HepG2 (cell line): ENCODE measurements at regions not wholly inside any gene's neighbourhood (a gene's known extent, or its start where the extent isn't known, plus 50 kb on each side); places are given as distances from the start of the nearest gene placed in this dataset.

ENCODE experiments used
- ATAC-seq: fragments of 200-7000 bp; cut with Tn5 transposase; 3 replicates; pipeline ENCODE4 v1.9.1; 2020; ENCODE audit warnings: mild to moderate bottlenecking, moderate library complexity
- BruUV-seq: library from RNA; stranded (reverse); fragments of 400-500 nt; replicated peaks from 2 replicates; lab custom pipeline; 2021; lab: Mats Ljungman, UMichigan
- CTCF ChIA-PET: fragments of 300-600 bp; formaldehyde crosslinking; extraction: SDS; loops from one replicate; lab custom pipeline; 2021; ENCODE audit warnings: low total read pairs, inconsistent platforms, low intra/inter-chr PET ratio; lab: Yijun Ruan, JAX
- POLR2A ChIA-PET: fragments of 350-600 bp; sonication (Branson Sonifier 250); formaldehyde crosslinking; loops from one replicate; lab custom pipeline; 2020; ENCODE audit warnings: antibody characterized with exemption, inconsistent platforms; lab: Yijun Ruan, JAX
- DNase-seq: peaks from one replicate; pipeline ENCODE4 v3.0.0-alpha.2; 2015; ENCODE audit warnings: low spot score
- FAIRE-seq: peaks from 3 replicates; lab custom pipeline; 2011; peaks lifted over from hg19 to GRCh38; lab: Jason Lieb, UNC
- H2AFZ ChIP-seq: one replicate; pipeline ENCODE4 v1.6.1; 2011; ENCODE audit warnings: low read length, inconsistent platforms
- H3K27ac ChIP-seq: fragments of 300-600 bp; 3 replicates; pipeline ENCODE4 v1.8.0; 2011; ENCODE audit warnings: mixed run types, mild to moderate bottlenecking, mixed read lengths, low read length, inconsistent platforms; ENCODE audit not compliant: insufficient read depth; ENCODE audit errors: extremely low read length
- H3K27me3 ChIP-seq, 2 experiments: fragments of 200-600 bp in 1 of 2; 2 replicates in 1 of 2; 3 replicates in 1 of 2; pipeline versions ENCODE4 v1.6.0 to v1.8.0; 2011; ENCODE audit warnings: low read length in 2 of 2, mild to moderate bottlenecking in 2 of 2, moderate library complexity in 2 of 2, inconsistent platforms in 1 of 2; ENCODE audit not compliant: insufficient read depth in 2 of 2, control insufficient read depth in 1 of 2
- H3K36me3 ChIP-seq, 2 experiments: fragments of 200-600 bp in 1 of 2; replicated peaks in 1 of 2; 2 replicates in 1 of 2; 3 replicates in 1 of 2; pipeline versions ENCODE4 v1.5.1 to v1.8.0; 2011; ENCODE audit warnings: low read length in 2 of 2, inconsistent platforms in 1 of 2; ENCODE audit not compliant: insufficient read depth in 2 of 2, control insufficient read depth in 1 of 2
- H3K4me1 ChIP-seq: 2 replicates; pipeline ENCODE4 v1.5.1; 2012; ENCODE audit warnings: low read length, inconsistent platforms; ENCODE audit not compliant: insufficient read depth
- H3K4me2 ChIP-seq: 2 replicates; pipeline ENCODE4 v1.6.0; 2011; ENCODE audit warnings: low read depth, low read length, inconsistent platforms
- H3K4me3 ChIP-seq, 3 experiments: fragments of 200-600 bp in 1 of 3; sonication (generic), shearing (Covaris generic) in 1 of 3; replicated peaks in 1 of 3; 2 replicates each; pipeline ENCODE4 v1.5.1; 2011 to 2016; ENCODE audit warnings: low read length in 3 of 3, inconsistent platforms in 2 of 3, low read depth in 2 of 3, mild to moderate bottlenecking in 2 of 3, control low read depth in 1 of 3, mixed read lengths in 1 of 3; ENCODE audit not compliant: insufficient read depth in 1 of 3
- H3K79me2 ChIP-seq: one replicate; pipeline ENCODE4 v1.6.1; 2011; ENCODE audit warnings: low read length, inconsistent platforms; ENCODE audit not compliant: insufficient read depth
- H3K9ac ChIP-seq: 2 replicates; pipeline ENCODE4 v1.6.0; 2011; ENCODE audit warnings: mild to moderate bottlenecking, low read depth, low read length, inconsistent platforms; ENCODE audit not compliant: insufficient read depth
- H3K9me3 ChIP-seq: 2 replicates; pipeline ENCODE4 v1.5.1; 2012; ENCODE audit warnings: mild to moderate bottlenecking, low read length
- H4K20me1 ChIP-seq: 2 replicates; pipeline ENCODE4 v1.6.0; 2011; ENCODE audit warnings: inconsistent platforms, mild to moderate bottlenecking, low read length, moderate library complexity; ENCODE audit not compliant: insufficient read depth
- ATF7-NPFF ChIP-seq: sonication (generic); formaldehyde crosslinking; IDR thresholded peaks from 2 replicates; pipeline ENCODE4 v1.8.1; 2023; ENCODE audit warnings: mild to moderate bottlenecking, low read depth, missing genetic modification reagents, moderate library complexity
- FLYWCH1 ChIP-seq: sonication (generic); formaldehyde crosslinking; IDR thresholded peaks from 2 replicates; pipeline ENCODE4 v1.8.1; 2023; ENCODE audit warnings: mild to moderate bottlenecking, missing genetic modification reagents
- HNRNPH1 ChIP-seq: fragments of 200-400 bp; formaldehyde crosslinking; optimal IDR thresholded peaks from 2 replicates; pipeline ENCODE3; 2017; ENCODE audit warnings: mild to moderate bottlenecking, low read depth, low read length
- NPAS2 ChIP-seq: sonication (generic); formaldehyde crosslinking; IDR thresholded peaks from 2 replicates; pipeline ENCODE4 v1.8.0; 2022; ENCODE audit warnings: mild to moderate bottlenecking, missing genetic modification reagents, borderline replicate concordance
- RAD21 ChIP-seq: fragments of 450-650 bp; formaldehyde crosslinking; IDR thresholded peaks from 2 replicates; pipeline ENCODE4 v1.5.0; 2020; ENCODE audit warnings: mild to moderate bottlenecking
- SRSF9 ChIP-seq: fragments of 200-400 bp; formaldehyde crosslinking; IDR thresholded peaks from 2 replicates; pipeline ENCODE4 v1.6.1; 2018; ENCODE audit warnings: borderline replicate concordance, mild to moderate bottlenecking, low read depth, low read length; ENCODE audit not compliant: insufficient read depth, poor library complexity, severe bottlenecking
- TOPORS ChIP-seq: sonication (generic); formaldehyde crosslinking; IDR thresholded peaks from 2 replicates; pipeline ENCODE4 v1.8.0; 2023; ENCODE audit warnings: mild to moderate bottlenecking, missing genetic modification reagents
- TP53 ChIP-seq: sonication (generic); formaldehyde crosslinking; conservative IDR thresholded peaks from 2 replicates; pipeline ENCODE4 v1.4.0; 2020; ENCODE audit warnings: missing genetic modification reagents
- ZBTB14 ChIP-seq: sonication (generic); formaldehyde crosslinking; IDR thresholded peaks from 2 replicates; pipeline ENCODE4 v1.4.0; 2020; ENCODE audit warnings: missing genetic modification reagents
- ZFP41 ChIP-seq: sonication (generic); formaldehyde crosslinking; IDR thresholded peaks from 2 replicates; pipeline ENCODE4 v1.4.0; 2020; ENCODE audit warnings: mild to moderate bottlenecking, missing genetic modification reagents, borderline replicate concordance
- ZNF180 ChIP-seq: sonication (generic); formaldehyde crosslinking; IDR thresholded peaks from 2 replicates; pipeline ENCODE4 v1.4.0; 2020; ENCODE audit warnings: low read depth, missing genetic modification reagents, borderline replicate concordance
- ZNF256 ChIP-seq: sonication (generic); formaldehyde crosslinking; conservative IDR thresholded peaks from 2 replicates; pipeline ENCODE4 v1.4.0; 2020; ENCODE audit warnings: missing genetic modification reagents
- ZNF513 ChIP-seq: sonication (generic); formaldehyde crosslinking; conservative IDR thresholded peaks from 2 replicates; pipeline ENCODE4 v1.5.0; 2020; ENCODE audit warnings: missing genetic modification reagents
- ZNF703 ChIP-seq: sonication (generic); formaldehyde crosslinking; IDR thresholded peaks from 2 replicates; pipeline ENCODE4 v1.5.1; 2020; ENCODE audit warnings: missing genetic modification reagents, mild to moderate bottlenecking, moderate library complexity, borderline replicate concordance
- ZNF746 ChIP-seq: sonication (generic); formaldehyde crosslinking; IDR thresholded peaks from 2 replicates; pipeline ENCODE4 v1.8.0; 2022; ENCODE audit warnings: mild to moderate bottlenecking, missing genetic modification reagents
- ZNF749 ChIP-seq: sonication (generic); formaldehyde crosslinking; IDR thresholded peaks from 2 replicates; pipeline ENCODE4 v1.8.0; 2022; ENCODE audit warnings: mild to moderate bottlenecking, missing genetic modification reagents, moderate library complexity, borderline replicate concordance
- WGBS: methylation state at CpG from one replicate; pipeline ENCODE4 v1.1.6; 2017; ENCODE audit warnings: low lambda C conversion rate; 5-methylcytosine and 5-hydroxymethylcytosine counted together
- in situ Hi-C: cut with HindIII; loops from 2 replicates; pipeline ENCODE4 v1.10.0; 2017; ENCODE audit warnings: low pct_unique_long_range_greater_than_20kb; ENCODE audit not compliant: extremely low pct_ligation_motif_present
- intact Hi-C: fragments of 100-400 bp; cut with micrococcal nuclease; formaldehyde crosslinking; loops from one replicate; pipeline ENCODE4 v1.10.0; 2022; ENCODE audit not compliant: unreplicated experiment

- intact Hi-C loops = no loop called here
- BruUV-seq = no TSS peak
- POLR2A ChIA-PET = no interaction called here
- TF ChIP-seq ZNF256 (CRISPR knock-in tag) = no peak
- no peak for TF ChIP-seq ZBTB14 (CRISPR knock-in tag)
- TF ChIP-seq SRSF9 = no peak
- no peak for TF ChIP-seq HNRNPH1
- no peak for TF ChIP-seq ZNF749 (CRISPR knock-in tag)
- TF ChIP-seq TOPORS = no peak
- CTCF ChIA-PET = no interaction called here
- no peak overlapping the region for H2AFZ ChIP-seq
- H3K36me3 ChIP-seq = no peaks in the 10 kb centered on the region
- DNase-seq = no peak
- no peak overlapping the region for H3K27ac ChIP-seq
- no peaks in the 10 kb centered on the region for H3K79me2 ChIP-seq
- no peak for FAIRE-seq
- in situ Hi-C loops = no loop called here
- H3K9ac ChIP-seq = no peak overlapping the region
- no peaks in the 10 kb centered on the region for H3K4me1 ChIP-seq
- no peaks in the 10 kb centered on the region for H3K9me3 ChIP-seq
- H3K27me3 ChIP-seq = no peaks in the 10 kb centered on the region
- 40% methylated on average over 2 of the region's 2 CpGs for WGBS
- no peak overlapping the region for H3K4me3 ChIP-seq
- H3K4me2 ChIP-seq = no peak overlapping the region
- no peaks in the 10 kb centered on the region for H4K20me1 ChIP-seq
- ATAC-seq = no peak
Measured at GRCh38 chr14:49050822-49051221, 535.4 kb downstream of the RPS29 start.

GRCh38 chr14:49049711-49050110 is 536.5 kb downstream of the RPS29 start:
- H3K27ac ChIP-seq = no peak overlapping the region
- no peaks in the 10 kb centered on the region for H3K4me1 ChIP-seq
- DNase-seq (no peak), ATAC-seq (no peak), FAIRE-seq (no peak)
- no peak overlapping the region for H3K4me3 ChIP-seq
- intact Hi-C loops (no loop called here), in situ Hi-C loops (no loop called here)
- TF ChIP-seq FLYWCH1 = no peak
- TF ChIP-seq TP53 (CRISPR knock-in tag) = no peak
- TF ChIP-seq ZNF180 (CRISPR knock-in tag) = no peak
- TF ChIP-seq ATF7-NPFF = no peak
- TF ChIP-seq ZNF746 (CRISPR knock-in tag) = no peak
- TF ChIP-seq RAD21 (CRISPR knock-in tag) = no peak
- TF ChIP-seq ZNF513 (CRISPR knock-in tag) = no peak
- no peak for TF ChIP-seq ZNF703
- TF ChIP-seq NPAS2 (CRISPR knock-in tag) = no peak
- no peak for TF ChIP-seq ZFP41 (CRISPR knock-in tag)
- ChIA-PET POLR2A (no interaction called here), CTCF (no interaction called here)
- H3K9me3 ChIP-seq = no peaks in the 10 kb centered on the region
- no peaks in the 10 kb centered on the region for H3K79me2 ChIP-seq
- no peak overlapping the region for H3K4me2 ChIP-seq
- no peak overlapping the region for H3K9ac ChIP-seq
- H3K27me3 ChIP-seq = no peaks in the 10 kb centered on the region
- no TSS peak for BruUV-seq
- no peak overlapping the region for H2AFZ ChIP-seq
- H3K36me3 ChIP-seq = no peaks in the 10 kb centered on the region
- no peaks in the 10 kb centered on the region for H4K20me1 ChIP-seq
